Activated effector memory CD4-positive, alpha-beta T cell treated with anti-CD3 and anti-CD28 coated beads, Interleukin-2, amount 50 U/mL, for 16 hours (primary cell): ENCODE measurements at regions not wholly inside any gene's neighbourhood (a gene's known extent, or its start where the extent isn't known, plus 50 kb on each side); places are given as distances from the start of the nearest gene placed in this dataset.
"Not testable (repeated sequence)": the region's sequence is repeated elsewhere in the genome, so short reads cannot be mapped to it uniquely, and the experiment has no call there.

Source experiments
- DNase-seq: peaks from one replicate; pipeline ENCODE4 v3.0.0-alpha.2; 2020

GRCh38 chr15:26114128-26114527 lies 251.0 kb upstream of the ATP10A start:
- not testable (repeated sequence) for DNase-seq

- no peak for DNase-seq
Observed at GRCh38 chr15:26113296-26113695, 250.2 kb upstream of the ATP10A start.

GRCh38 chr15:26109203-26109602 lies 246.1 kb upstream of the ATP10A start:
- no peak for DNase-seq

- DNase-seq: no peak
Observed at GRCh38 chr15:26106556-26106955, 243.4 kb upstream of the ATP10A start.

- DNase-seq: no peak
Observed at GRCh38 chr15:26103002-26103404, 239.9 kb upstream of the ATP10A start.

- DNase-seq: no peak
Observed at GRCh38 chr15:26102365-26102764, 239.2 kb upstream of the ATP10A start.

- no peak for DNase-seq
Observed at GRCh38 chr15:26101443-26101842, 238.3 kb upstream of the ATP10A start.

GRCh38 chr15:26098801-26099200 lies 235.7 kb upstream of the ATP10A start:
- no peak for DNase-seq

- DNase-seq: no peak
Observed at GRCh38 chr15:26097216-26097615, 234.1 kb upstream of the ATP10A start.

GRCh38 chr15:26096581-26096980 lies 233.5 kb upstream of the ATP10A start:
- DNase-seq: no peak

GRCh38 chr15:26095710-26096330 lies 232.7 kb upstream of the ATP10A start:
- no peak for DNase-seq

GRCh38 chr15:26091184-26091583 lies 228.1 kb upstream of the ATP10A start:
- no peak for DNase-seq

GRCh38 chr15:26087881-26088280 lies 224.8 kb upstream of the ATP10A start:
- no peak for DNase-seq

- no peak for DNase-seq
Observed at GRCh38 chr15:26087395-26087794, 224.3 kb upstream of the ATP10A start.

- no peak for DNase-seq
Observed at GRCh38 chr15:26084771-26085170, 221.6 kb upstream of the ATP10A start.

GRCh38 chr15:26083896-26084295 lies 220.8 kb upstream of the ATP10A start:
- no peak for DNase-seq

GRCh38 chr15:26083457-26083856 lies 220.3 kb upstream of the ATP10A start:
- DNase-seq: no peak

GRCh38 chr15:26082221-26083109 lies 219.3 kb upstream of the ATP10A start:
- peak; percentile 97 for DNase-seq

- DNase-seq: peak; percentile 64
Observed at GRCh38 chr15:26081758-26082220, 218.7 kb upstream of the ATP10A start.

GRCh38 chr15:26075770-26076169 lies 212.6 kb upstream of the ATP10A start:
- DNase-seq: no peak

GRCh38 chr15:26073430-26074333 lies 210.6 kb upstream of the ATP10A start:
- no peak for DNase-seq

GRCh38 chr15:26070095-26070532 lies 207.0 kb upstream of the ATP10A start:
- no peak for DNase-seq

GRCh38 chr15:26069231-26069641 lies 206.1 kb upstream of the ATP10A start:
- no peak for DNase-seq
